Small intestine (tissue), 7 donors: ENCODE measurements at regions not wholly inside any gene's neighbourhood (a gene's known extent, or its start where the extent isn't known, plus 50 kb on each side); places are given as distances from the start of the nearest gene placed in this dataset.

Source experiments
- DNase-seq, 2 donors: peaks; one replicate each; pipeline versions ENCODE4 v3.0.0 to v3.0.0-alpha.2; 2013
- FAIRE-seq: peaks from 2 replicates; lab custom pipeline; 2012; peaks lifted over from hg19 to GRCh38; lab: Jason Lieb, UNC
- H3K27ac ChIP-seq, 3 donors: one replicate each; pipeline ENCODE4 v1.5.1; 2013; ENCODE audit warnings: low read length in 2 of 3, mild to moderate bottlenecking in 2 of 3, control low read depth in 1 of 3, inconsistent platforms in 1 of 3, low read depth in 1 of 3, moderate library complexity in 1 of 3
- H3K27me3 ChIP-seq, 3 donors: one replicate each; pipeline ENCODE4 v1.6.1; 2013; ENCODE audit warnings: low read length in 3 of 3, inconsistent platforms in 1 of 3; ENCODE audit not compliant: control insufficient read depth in 3 of 3, insufficient read depth in 3 of 3
- H3K36me3 ChIP-seq, 3 donors: one replicate each; pipeline ENCODE4 v1.6.1; 2013; ENCODE audit warnings: low read length in 3 of 3, inconsistent platforms in 1 of 3, low read depth in 1 of 3, mild to moderate bottlenecking in 1 of 3, moderate library complexity in 1 of 3; ENCODE audit not compliant: control insufficient read depth in 3 of 3, insufficient read depth in 2 of 3
- H3K4me1 ChIP-seq, 3 donors: one replicate each; pipeline ENCODE4 v1.6.1; 2013; ENCODE audit warnings: low read length in 2 of 3, inconsistent platforms in 1 of 3, low read depth in 1 of 3, mild to moderate bottlenecking in 1 of 3, moderate library complexity in 1 of 3; ENCODE audit not compliant: control insufficient read depth in 3 of 3, insufficient read depth in 2 of 3
- H3K4me3 ChIP-seq, 3 donors: one replicate each; pipeline ENCODE4 v1.5.1; 2013; ENCODE audit warnings: low read length in 3 of 3, control low read depth in 1 of 3, inconsistent platforms in 1 of 3, low read depth in 1 of 3, mild to moderate bottlenecking in 1 of 3, moderate library complexity in 1 of 3
- H3K9me3 ChIP-seq, 2 donors: one replicate each; pipeline ENCODE4 v1.6.1; 2013; ENCODE audit warnings: low read depth in 1 of 2, low read length in 1 of 2; ENCODE audit not compliant: control insufficient read depth in 2 of 2, insufficient read depth in 1 of 2
- WGBS, 3 donors: extraction: QIAGEN DNeasy Blood & Tissue Kit; methylation state at CpG; one replicate each; pipeline ENCODE4 v1.1.7; 2013; 5-methylcytosine and 5-hydroxymethylcytosine counted together
- donor health status: healthy with polysubstance abuse.
- donor health status: control.
- donor health status: control.
- donor health status: Bipolar disorder and iron deficiency.
- donor health status: healthy.

- H3K9me3 ChIP-seq = peaks cover 0 to 3% of the 10 kb centered on the region in 2 donors
- no peak for FAIRE-seq
- no peak overlapping the region for H3K4me3 ChIP-seq
- H3K36me3 ChIP-seq = no peaks in the 10 kb centered on the region
- H3K27ac ChIP-seq = no peak overlapping the region
- WGBS, 3 donors = 65 to 73% (median 66%) methylated on average over 8 of the region's 8 CpGs
- no peaks in the 10 kb centered on the region for H3K27me3 ChIP-seq
- H3K4me1 ChIP-seq = no peaks in the 10 kb centered on the region
- DNase-seq = no peak
Observed at GRCh38 chr12:127770118-127770517, 496.9 kb upstream of the TMEM132C start.

DNA sequence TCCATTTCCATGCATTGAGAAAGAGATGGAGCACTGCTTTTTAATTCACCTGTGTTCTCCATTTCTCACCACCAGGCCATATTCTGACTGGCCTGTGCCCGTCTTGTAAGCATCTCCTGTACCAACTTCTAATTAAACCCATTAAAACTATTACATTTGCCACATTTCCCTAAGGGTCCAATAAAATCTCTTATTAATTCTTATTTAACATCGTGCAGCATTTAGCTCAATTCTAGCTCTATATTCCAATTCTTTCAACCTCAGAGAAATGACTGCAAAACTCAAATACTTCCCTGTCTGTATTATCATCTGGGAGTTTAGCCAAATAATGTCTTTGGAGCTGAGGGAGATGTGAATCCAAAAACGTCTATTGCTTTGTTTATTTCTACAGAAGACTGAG lies 495.4 kb upstream of the TMEM132C start:
- Histone ChIP-seq H3K36me3 (no peaks in the 10 kb centered on the region), H3K4me3 (no peak overlapping the region), H3K9me3 (peaks cover 0 to 3% of the 10 kb centered on the region in 2 donors), H3K27ac (no peak overlapping the region), H3K4me1 (no peaks in the 10 kb centered on the region), H3K27me3 (no peaks in the 10 kb centered on the region)
- WGBS, 3 donors = 53 to 63% (median 53%) methylated on average over 3 of the region's 3 CpGs
- FAIRE-seq = no peak
- DNase-seq = no peak

- DNase-seq (no peak), FAIRE-seq (no peak)
- no peaks in the 10 kb centered on the region for H3K4me1 ChIP-seq
- H3K9me3 ChIP-seq = peaks cover 0 to 3% of the 10 kb centered on the region in 2 donors
- no peak overlapping the region for H3K27ac ChIP-seq
- no peak overlapping the region for H3K4me3 ChIP-seq
- WGBS, 3 donors = 39 to 42% (median 39%) methylated on average over 6 of the region's 6 CpGs
- H3K27me3 ChIP-seq = no peaks in the 10 kb centered on the region
- H3K36me3 ChIP-seq = no peaks in the 10 kb centered on the region
Observed at GRCh38 chr12:127773520-127773919, 493.4 kb upstream of the TMEM132C start.

DNA sequence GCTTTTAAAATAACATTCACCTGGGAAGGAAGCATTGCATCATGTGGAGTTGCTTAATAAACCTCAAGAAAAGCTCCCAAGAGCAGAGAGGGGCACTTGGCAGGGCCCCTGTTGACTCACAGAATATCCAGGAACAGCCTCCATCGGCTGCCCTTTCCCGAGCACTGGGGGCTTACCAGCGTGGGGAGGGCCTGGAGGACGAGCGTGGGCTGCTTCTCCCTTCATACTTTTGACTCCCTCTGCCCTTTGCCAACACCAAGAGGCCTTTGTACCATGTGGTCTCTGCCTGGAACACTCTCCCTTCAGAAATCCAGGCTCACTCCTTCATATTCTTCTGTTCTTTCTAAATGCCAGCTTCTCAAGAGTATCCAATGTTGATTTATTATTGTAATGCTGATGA lies 492.1 kb upstream of the TMEM132C start:
- 52 to 64% (median 54%) methylated on average over 5 of the region's 5 CpGs for WGBS, 3 donors
- Histone ChIP-seq H3K4me3 (no peak overlapping the region), H3K27ac (no peak overlapping the region), H3K36me3 (no peaks in the 10 kb centered on the region), H3K4me1 (no peaks in the 10 kb centered on the region), H3K9me3 (peaks cover 0 to 1% of the 10 kb centered on the region in 2 donors), H3K27me3 (no peaks in the 10 kb centered on the region)
- no peak for FAIRE-seq
- DNase-seq = no peak

DNA sequence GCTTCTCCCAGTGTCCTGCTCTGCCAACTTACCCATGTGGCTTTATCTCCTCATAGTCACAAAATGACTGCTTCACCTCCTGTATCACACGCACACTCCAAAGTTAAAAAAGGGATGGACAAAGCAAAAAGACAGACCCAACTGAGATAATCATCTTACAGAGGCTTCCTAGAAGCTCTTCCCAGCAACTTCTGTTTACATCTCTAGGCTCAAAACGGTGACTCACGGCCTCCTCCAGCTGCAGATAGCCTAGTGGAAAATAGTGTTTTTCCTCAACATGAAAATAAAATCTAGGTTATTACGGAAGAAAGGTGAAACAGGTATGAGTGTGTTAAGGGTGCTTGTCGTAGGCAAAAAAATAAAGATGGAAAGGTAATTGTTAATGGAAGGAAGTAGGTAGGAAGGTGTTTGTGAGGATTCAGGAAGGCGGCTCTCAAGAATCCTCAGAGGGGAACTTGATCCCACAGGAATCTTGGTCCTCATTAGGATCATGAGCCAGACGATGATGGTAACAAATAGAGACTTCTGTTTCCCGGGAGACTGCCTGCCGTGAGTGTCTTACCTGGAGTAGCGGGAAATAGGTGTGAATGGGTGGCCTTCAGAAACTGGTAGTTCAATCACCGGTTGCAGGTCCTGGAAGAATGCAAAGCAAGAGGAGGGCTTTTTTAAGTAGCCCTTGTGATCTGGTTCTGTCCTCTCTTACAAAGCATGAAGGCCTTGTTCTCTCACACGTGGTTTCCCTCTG lies 487.5 kb upstream of the TMEM132C start:
- no peak for DNase-seq
- Histone ChIP-seq H3K27ac (no peak overlapping the region), H3K36me3 (no peaks in the 10 kb centered on the region), H3K4me3 (no peak overlapping the region), H3K27me3 (no peaks in the 10 kb centered on the region), H3K4me1 (no peaks in the 10 kb centered on the region), H3K9me3 (no peaks in the 10 kb centered on the region)
- 70 to 74% (median 71%) methylated on average over 12 of the region's 12 CpGs for WGBS, 3 donors
- no peak for FAIRE-seq

DNA sequence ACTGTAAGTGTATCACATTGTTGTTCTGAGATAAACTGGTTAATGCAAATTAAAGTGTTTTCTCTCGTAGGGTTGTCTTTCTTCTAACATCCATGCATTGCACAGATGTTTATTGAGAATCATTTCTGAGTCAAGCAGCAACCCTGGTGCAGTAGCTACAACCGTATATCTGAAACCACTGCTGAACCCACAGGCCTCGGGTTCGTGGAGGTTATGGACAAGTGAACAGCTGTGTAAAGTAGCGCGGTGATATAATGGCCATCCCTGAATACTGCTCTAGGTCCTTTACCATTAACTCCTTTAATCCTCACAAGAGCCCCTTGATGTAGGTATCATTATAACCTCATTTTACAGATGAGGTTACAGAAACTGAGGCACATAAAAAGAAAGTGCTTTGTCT lies 486.1 kb upstream of the TMEM132C start:
- H3K9me3 ChIP-seq = no peaks in the 10 kb centered on the region
- no peak overlapping the region for H3K27ac ChIP-seq
- H3K27me3 ChIP-seq = no peaks in the 10 kb centered on the region
- H3K4me3 ChIP-seq = no peak overlapping the region
- no peaks in the 10 kb centered on the region for H3K36me3 ChIP-seq
- no peak for FAIRE-seq
- 59% methylated on average over 6 of the region's 6 CpGs for WGBS, 3 donors
- DNase-seq = no peak
- no peaks in the 10 kb centered on the region for H3K4me1 ChIP-seq

GRCh38 chr12:127781336-127781735 lies 485.6 kb upstream of the TMEM132C start:
- 68 to 79% (median 69%) methylated on average over 5 of the region's 5 CpGs for WGBS, 3 donors
- no peak for DNase-seq
- H3K27ac ChIP-seq = no peak overlapping the region
- H3K36me3 ChIP-seq = no peaks in the 10 kb centered on the region
- FAIRE-seq = no peak
- H3K9me3 ChIP-seq = no peaks in the 10 kb centered on the region
- no peak overlapping the region for H3K4me3 ChIP-seq
- no peaks in the 10 kb centered on the region for H3K4me1 ChIP-seq
- no peaks in the 10 kb centered on the region for H3K27me3 ChIP-seq

GRCh38 chr12:127785540-127785939 lies 481.4 kb upstream of the TMEM132C start:
- WGBS, 3 donors = 46 to 64% (median 55%) methylated on average over 5 of the region's 5 CpGs
- FAIRE-seq (no peak), DNase-seq (no peak)
- Histone ChIP-seq H3K9me3 (no peaks in the 10 kb centered on the region), H3K27ac (no peak overlapping the region), H3K4me3 (no peak overlapping the region), H3K4me1 (no peaks in the 10 kb centered on the region), H3K27me3 (no peaks in the 10 kb centered on the region), H3K36me3 (no peaks in the 10 kb centered on the region)
